Mammary epithelial cell (primary cell): ENCODE measurements at regions not wholly inside any gene's neighbourhood (a gene's known extent, or its start where the extent isn't known, plus 50 kb on each side); places are given as distances from the start of the nearest gene placed in this dataset.

ENCODE experiments used
- EZH2 ChIP-seq: IDR thresholded peaks from 2 replicates; pipeline ENCODE4 v1.6.1; 2012; ENCODE audit warnings: low read length, inconsistent platforms, borderline replicate concordance
- TF ChIP-seq, protein P1 (sequence below), 2 donors: IDR thresholded peaks in 1 of 2; conservative IDR thresholded peaks in 1 of 2; 2 replicates each; pipeline ENCODE4 v1.5.1; 2011 to 2012; ENCODE audit warnings: inconsistent platforms in 2 of 2, low read length in 2 of 2, mild to moderate bottlenecking in 2 of 2, control low read depth in 1 of 2, low read depth in 1 of 2; ENCODE audit not compliant: insufficient read depth in 1 of 2; ENCODE audit errors: extremely low read depth in 1 of 2

DNA sequence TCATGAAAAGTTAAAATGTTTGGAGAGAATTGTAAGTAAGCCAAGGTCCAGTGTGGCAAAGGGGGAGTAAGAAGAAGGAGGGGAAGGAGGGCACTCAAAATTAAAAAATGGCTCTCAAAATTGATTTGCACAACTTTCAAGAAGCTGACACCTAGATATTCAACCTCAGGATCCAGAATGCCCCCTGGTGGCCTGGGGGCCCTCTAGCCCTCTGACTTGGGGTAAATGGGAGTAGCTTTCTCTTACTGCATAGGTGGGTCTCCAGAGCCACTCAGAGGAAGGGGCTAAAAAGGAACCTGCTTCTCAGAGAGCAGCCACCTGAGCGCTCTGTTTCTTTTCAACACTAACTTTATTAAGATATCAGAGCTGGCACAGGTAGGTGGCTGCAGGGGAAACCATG lies 968.5 kb downstream of the BCL11A start:
- TF ChIP-seq, protein P1, sequence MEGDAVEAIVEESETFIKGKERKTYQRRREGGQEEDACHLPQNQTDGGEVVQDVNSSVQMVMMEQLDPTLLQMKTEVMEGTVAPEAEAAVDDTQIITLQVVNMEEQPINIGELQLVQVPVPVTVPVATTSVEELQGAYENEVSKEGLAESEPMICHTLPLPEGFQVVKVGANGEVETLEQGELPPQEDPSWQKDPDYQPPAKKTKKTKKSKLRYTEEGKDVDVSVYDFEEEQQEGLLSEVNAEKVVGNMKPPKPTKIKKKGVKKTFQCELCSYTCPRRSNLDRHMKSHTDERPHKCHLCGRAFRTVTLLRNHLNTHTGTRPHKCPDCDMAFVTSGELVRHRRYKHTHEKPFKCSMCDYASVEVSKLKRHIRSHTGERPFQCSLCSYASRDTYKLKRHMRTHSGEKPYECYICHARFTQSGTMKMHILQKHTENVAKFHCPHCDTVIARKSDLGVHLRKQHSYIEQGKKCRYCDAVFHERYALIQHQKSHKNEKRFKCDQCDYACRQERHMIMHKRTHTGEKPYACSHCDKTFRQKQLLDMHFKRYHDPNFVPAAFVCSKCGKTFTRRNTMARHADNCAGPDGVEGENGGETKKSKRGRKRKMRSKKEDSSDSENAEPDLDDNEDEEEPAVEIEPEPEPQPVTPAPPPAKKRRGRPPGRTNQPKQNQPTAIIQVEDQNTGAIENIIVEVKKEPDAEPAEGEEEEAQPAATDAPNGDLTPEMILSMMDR (conservative IDR thresholded peaks at IDR 0.05 in 1 of 2, IDR thresholded peaks at IDR 0.05 in 1 of 2; ENCODE audit: extremely low read depth in 1 of 2, insufficient read depth in 1 of 2, low read depth in 1 of 2, low read length in 2 of 2): peak in 1 of 2 donors; percentile 2
- TF ChIP-seq EZH2: no peak
